Stimulated activated CD4-positive, alpha-beta T cell treated with anti-CD3 and anti-CD28 coated beads, Interleukin-2, amount 100 ng/mL, for 4 hours (primary cell): ENCODE measurements at regions not wholly inside any gene's neighbourhood (a gene's known extent, or its start where the extent isn't known, plus 50 kb on each side); places are given as distances from the start of the nearest gene placed in this dataset.
"Not testable (repeated sequence)": the region's sequence is repeated elsewhere in the genome, so short reads cannot be mapped to it uniquely, and the experiment has no call there.

Source experiments
- DNase-seq: peaks from one replicate; pipeline ENCODE4 v3.0.0-alpha.2; 2020; ENCODE audit warnings: low read depth

GRCh38 chr10:29826801-29827450, 192.2 kb upstream of the SVIL start:
- no peak for DNase-seq

GRCh38 chr10:29826221-29826620, 191.4 kb upstream of the SVIL start:
- DNase-seq: no peak

- no peak for DNase-seq
Observed at GRCh38 chr10:29823553-29824080, 188.8 kb upstream of the SVIL start.

GRCh38 chr10:29820890-29821461, 186.2 kb upstream of the SVIL start:
- no peak for DNase-seq

- DNase-seq: no peak
Observed at GRCh38 chr10:29816801-29817558, 182.2 kb upstream of the SVIL start.

GRCh38 chr10:29815572-29815971, 180.8 kb upstream of the SVIL start:
- DNase-seq: no peak

GRCh38 chr10:29811751-29812427, 177.1 kb upstream of the SVIL start:
- no peak for DNase-seq

GRCh38 chr10:29810816-29811215, 176.0 kb upstream of the SVIL start:
- DNase-seq: no peak

- DNase-seq: not testable (repeated sequence)
Observed at GRCh38 chr10:29810231-29810630, 175.5 kb upstream of the SVIL start.

- no peak for DNase-seq
Observed at GRCh38 chr10:29809383-29809782, 174.6 kb upstream of the SVIL start.

GRCh38 chr10:29807163-29807806, 172.5 kb upstream of the SVIL start:
- no peak for DNase-seq

GRCh38 chr10:29806350-29806788, 171.6 kb upstream of the SVIL start:
- DNase-seq: no peak

- DNase-seq: no peak
Observed at GRCh38 chr10:29805134-29805723, 170.5 kb upstream of the SVIL start.

- DNase-seq: no peak
Observed at GRCh38 chr10:29804025-29804852, 169.5 kb upstream of the SVIL start.

- no peak for DNase-seq
Observed at GRCh38 chr10:29802171-29802570, 167.4 kb upstream of the SVIL start.

GRCh38 chr10:29798921-29799690, 164.3 kb upstream of the SVIL start:
- no peak for DNase-seq

GRCh38 chr10:29797616-29798015, 162.8 kb upstream of the SVIL start:
- DNase-seq: no peak

GRCh38 chr10:29795850-29796249, 161.1 kb upstream of the SVIL start:
- DNase-seq: no peak

GRCh38 chr10:29794776-29795611, 160.2 kb upstream of the SVIL start:
- DNase-seq: no peak
